Naive thymus-derived CD4-positive, alpha-beta T cell (primary cell): ENCODE measurements at regions not wholly inside any gene's neighbourhood (a gene's known extent, or its start where the extent isn't known, plus 50 kb on each side); places are given as distances from the start of the nearest gene placed in this dataset.
"Not testable (repeated sequence)": the region's sequence is repeated elsewhere in the genome, so short reads cannot be mapped to it uniquely, and the experiment has no call there.

Experiments used
- ATAC-seq: fragments of 150-1000 bp; cut with Tn5 transposase; 2 replicates; pipeline ENCODE4 v1.10.0; 2021; ENCODE audit warnings: mild to moderate bottlenecking, moderate library complexity
- CTCF ChIA-PET: fragments of 350-600 bp; sonication (Branson Sonifier 250); formaldehyde crosslinking; loops from one replicate; lab custom pipeline; 2021; ENCODE audit warnings: antibody characterized with exemption; lab: Charles Lee
- POLR2A ChIA-PET: fragments of 350-600 bp; sonication (Branson Sonifier 250); formaldehyde crosslinking; loops from one replicate; lab custom pipeline; 2021; ENCODE audit warnings: antibody characterized with exemption, inconsistent platforms; lab: Charles Lee
- DNase-seq, 9 donors: peaks; one replicate each; pipeline versions ENCODE4 v3.0.0 to v3.0.0-alpha.2; 2020 to 2022; ENCODE audit warnings: mixed read lengths in 1 of 9
- H3K27ac ChIP-seq: one replicate; pipeline ENCODE4 v1.7.0; 2013; ENCODE audit warnings: mild to moderate bottlenecking, low read depth, low read length, moderate library complexity
- H3K27me3 ChIP-seq, 2 donors: one replicate each; pipeline ENCODE4 v1.7.0; 2013; ENCODE audit warnings: low read length in 2 of 2, mild to moderate bottlenecking in 2 of 2, moderate library complexity in 2 of 2; ENCODE audit not compliant: control insufficient read depth in 2 of 2, insufficient read depth in 2 of 2
- H3K36me3 ChIP-seq, 3 experiments: 1 replicate in 2 of 3; 2 replicates in 1 of 3; pipeline ENCODE4 v1.7.0; 2013; ENCODE audit warnings: low read length in 3 of 3, mild to moderate bottlenecking in 3 of 3, moderate library complexity in 1 of 3; ENCODE audit not compliant: insufficient read depth in 3 of 3, control insufficient read depth in 2 of 3
- H3K4me1 ChIP-seq, 2 donors: one replicate each; pipeline ENCODE4 v1.7.0; 2013; ENCODE audit warnings: low read length in 2 of 2, mild to moderate bottlenecking in 2 of 2, moderate library complexity in 1 of 2; ENCODE audit not compliant: control insufficient read depth in 2 of 2, insufficient read depth in 2 of 2
- H3K4me3 ChIP-seq: 2 replicates; pipeline ENCODE4 v1.7.0; 2013; ENCODE audit warnings: mild to moderate bottlenecking, low read length
- H3K9me3 ChIP-seq, 3 experiments: 1 replicate in 2 of 3; 2 replicates in 1 of 3; pipeline ENCODE4 v1.7.0; 2013; ENCODE audit warnings: low read length in 3 of 3; ENCODE audit not compliant: control insufficient read depth in 2 of 3
- H3K27ac Mint-ChIP-seq, 9 donors: one replicate each; pipeline ENCODE4 v1.8.0; 2020 to 2022; ENCODE audit warnings: mixed read lengths in 9 of 9, mild to moderate bottlenecking in 8 of 9, moderate library complexity in 5 of 9, inconsistent platforms in 2 of 9
- H3K27me3 Mint-ChIP-seq, 5 donors: one replicate each; pipeline ENCODE4 v1.8.0; 2021 to 2022; ENCODE audit warnings: mixed read lengths in 5 of 5, mild to moderate bottlenecking in 1 of 5
- H3K36me3 Mint-ChIP-seq, 5 donors: one replicate each; pipeline ENCODE4 v1.8.0; 2020 to 2022; ENCODE audit warnings: mixed read lengths in 5 of 5, mild to moderate bottlenecking in 3 of 5, inconsistent platforms in 1 of 5
- H3K4me1 Mint-ChIP-seq, 7 donors: one replicate each; pipeline ENCODE4 v1.8.0; 2020 to 2022; ENCODE audit warnings: mixed read lengths in 7 of 7, mild to moderate bottlenecking in 3 of 7, inconsistent platforms in 1 of 7
- H3K4me3 Mint-ChIP-seq, 10 donors: one replicate each; pipeline ENCODE4 v1.8.0; 2020 to 2022; ENCODE audit warnings: mild to moderate bottlenecking in 10 of 10, mixed read lengths in 10 of 10, moderate library complexity in 6 of 10, inconsistent platforms in 2 of 10
- H3K9me3 Mint-ChIP-seq, 11 donors: one replicate each; pipeline ENCODE4 v1.8.0; 2020 to 2022; ENCODE audit warnings: mixed read lengths in 11 of 11, mild to moderate bottlenecking in 4 of 11, inconsistent platforms in 1 of 11, moderate library complexity in 1 of 11
- intact Hi-C, 2 donors: fragments of 100-400 bp; cut with micrococcal nuclease; formaldehyde crosslinking; loops; one replicate each; pipeline ENCODE4 v1.15.1; 2023

- Mint-ChIP-seq H3K27ac (no peak overlapping the region), H3K9me3 (peaks cover 0 to 7% (median 3%) of the 10 kb centered on the region in 11 donors), H3K4me1 (peaks cover 0 to 8% (median 5%) of the 10 kb centered on the region in 7 donors), H3K36me3 (no peaks in the 10 kb centered on the region), H3K27me3 (peaks cover 11 to 20% (median 15%) of the 10 kb centered on the region in 5 donors), H3K4me3 (no peak overlapping the region)
- DNase-seq: no peak
- no peak overlapping the region for H3K4me3 ChIP-seq
- no peaks in the 10 kb centered on the region for H3K36me3 ChIP-seq
- intact Hi-C loops: no loop called here
- H3K4me1 ChIP-seq: no peaks in the 10 kb centered on the region
- ChIA-PET POLR2A (no interaction called here), CTCF (no interaction called here)
- no peak for ATAC-seq
- no peaks in the 10 kb centered on the region for H3K27me3 ChIP-seq
- H3K27ac ChIP-seq: no peak overlapping the region
- H3K9me3 ChIP-seq: peaks cover 0 to 5% (median 0%) of the 10 kb centered on the region in 3 experiments
Observed at GRCh38 chr2:132034646-132035045, 127.1 kb downstream of the ANKRD30BL start.

GRCh38 chr2:132033949-132034348 lies 127.8 kb downstream of the ANKRD30BL start:
- no peak overlapping the region for H3K27ac Mint-ChIP-seq
- peaks cover 0 to 6% (median 3%) of the 10 kb centered on the region in 11 donors for H3K9me3 Mint-ChIP-seq
- peaks cover 0 to 8% (median 3%) of the 10 kb centered on the region in 7 donors for H3K4me1 Mint-ChIP-seq
- H3K27me3 Mint-ChIP-seq: peaks cover 4 to 13% (median 8%) of the 10 kb centered on the region in 5 donors
- ATAC-seq (no peak), DNase-seq (no peak)
- Histone ChIP-seq H3K36me3 (no peaks in the 10 kb centered on the region), H3K27ac (no peak overlapping the region), H3K27me3 (no peaks in the 10 kb centered on the region), H3K4me1 (no peaks in the 10 kb centered on the region), H3K9me3 (peaks cover 0 to 5% (median 0%) of the 10 kb centered on the region in 3 experiments), H3K4me3 (no peak overlapping the region)
- intact Hi-C loops: no loop called here
- no peak overlapping the region for H3K4me3 Mint-ChIP-seq
- ChIA-PET POLR2A (no interaction called here), CTCF (no interaction called here)
- H3K36me3 Mint-ChIP-seq: no peaks in the 10 kb centered on the region

GRCh38 chr2:132033365-132033764 lies 128.4 kb downstream of the ANKRD30BL start:
- H3K27me3 ChIP-seq: no peaks in the 10 kb centered on the region
- intact Hi-C loops: no loop called here
- Mint-ChIP-seq H3K36me3 (no peaks in the 10 kb centered on the region), H3K4me3 (no peak overlapping the region), H3K9me3 (peaks cover 0 to 6% (median 2%) of the 10 kb centered on the region in 11 donors), H3K27ac (no peak overlapping the region), H3K4me1 (peaks cover 0 to 4% (median 0%) of the 10 kb centered on the region in 7 donors), H3K27me3 (peaks cover 0 to 9% (median 4%) of the 10 kb centered on the region in 5 donors)
- peaks cover 0 to 5% (median 0%) of the 10 kb centered on the region in 3 experiments for H3K9me3 ChIP-seq
- H3K36me3 ChIP-seq: no peaks in the 10 kb centered on the region
- CTCF ChIA-PET: no interaction called here
- POLR2A ChIA-PET: no interaction called here
- DNase-seq: no peak
- H3K27ac ChIP-seq: no peak overlapping the region
- ATAC-seq: no peak
- no peak overlapping the region for H3K4me3 ChIP-seq
- no peaks in the 10 kb centered on the region for H3K4me1 ChIP-seq

GRCh38 chr2:132012046-132012445 lies 149.7 kb downstream of the ANKRD30BL start:
- H3K4me3 ChIP-seq, H3K4me1 Mint-ChIP-seq, H3K36me3 Mint-ChIP-seq, H3K36me3 ChIP-seq, intact Hi-C loops, H3K27me3 ChIP-seq, ATAC-seq, H3K4me1 ChIP-seq, H3K27ac ChIP-seq, CTCF ChIA-PET, H3K9me3 ChIP-seq, POLR2A ChIA-PET, DNase-seq, H3K4me3 Mint-ChIP-seq, H3K27ac Mint-ChIP-seq: not testable (repeated sequence)
- Mint-ChIP-seq H3K9me3 (peaks cover 0 to 23% (median 7%) of the 10 kb centered on the region in 11 donors), H3K27me3 (peaks cover 33 to 41% (median 39%) of the 10 kb centered on the region in 5 donors)

GRCh38 chr2:132009874-132010521 lies 151.8 kb downstream of the ANKRD30BL start:
- H3K4me1 ChIP-seq: no peaks in the 10 kb centered on the region
- peaks cover 0 to 9% (median 4%) of the 10 kb centered on the region in 7 donors for H3K4me1 Mint-ChIP-seq
- ChIA-PET CTCF (no interaction called here), POLR2A (no interaction called here)
- no peaks in the 10 kb centered on the region for H3K9me3 ChIP-seq
- no peak overlapping the region for H3K4me3 ChIP-seq
- peaks cover 0 to 3% of the 10 kb centered on the region in 2 donors for H3K27me3 ChIP-seq
- intact Hi-C loops: no loop called here
- peaks cover 0 to 2% (median 0%) of the 10 kb centered on the region in 5 donors for H3K36me3 Mint-ChIP-seq
- DNase-seq (no peak), ATAC-seq (no peak)
- peaks cover 0 to 31% (median 9%) of the 10 kb centered on the region in 11 donors for H3K9me3 Mint-ChIP-seq
- H3K4me3 Mint-ChIP-seq: no peak overlapping the region
- no peak overlapping the region for H3K27ac ChIP-seq
- H3K36me3 ChIP-seq: no peaks in the 10 kb centered on the region
- H3K27ac Mint-ChIP-seq: no peak overlapping the region
- H3K27me3 Mint-ChIP-seq: peaks cover 38 to 52% (median 51%) of the 10 kb centered on the region in 5 donors

GRCh38 chr2:132009177-132009873 lies 152.4 kb downstream of the ANKRD30BL start:
- H3K4me1 Mint-ChIP-seq: peaks cover 0 to 9% (median 4%) of the 10 kb centered on the region in 7 donors
- intact Hi-C loops: no loop called here
- no peak for ATAC-seq
- H3K27me3 Mint-ChIP-seq: peaks cover 38 to 58% (median 56%) of the 10 kb centered on the region in 5 donors
- Histone ChIP-seq H3K36me3 (no peaks in the 10 kb centered on the region), H3K27me3 (peaks cover 0 to 3% of the 10 kb centered on the region in 2 donors), H3K4me3 (no peak overlapping the region), H3K9me3 (no peaks in the 10 kb centered on the region), H3K4me1 (no peaks in the 10 kb centered on the region), H3K27ac (no peak overlapping the region)
- H3K4me3 Mint-ChIP-seq: peak overlapping the region in 1 of 10 donors; percentile 17
- peaks cover 0 to 6% (median 0%) of the 10 kb centered on the region in 5 donors for H3K36me3 Mint-ChIP-seq
- POLR2A ChIA-PET: no interaction called here
- no peak for DNase-seq
- peaks cover 0 to 36% (median 10%) of the 10 kb centered on the region in 11 donors for H3K9me3 Mint-ChIP-seq
- H3K27ac Mint-ChIP-seq: no peak overlapping the region
- CTCF ChIA-PET: no interaction called here
